HG03439 (cell line): ENCODE measurements at regions not wholly inside any gene's neighbourhood (a gene's known extent, or its start where the extent isn't known, plus 50 kb on each side); places are given as distances from the start of the nearest gene placed in this dataset.
"Not testable (repeated sequence)": the region's sequence is repeated elsewhere in the genome, so short reads cannot be mapped to it uniquely, and the experiment has no call there.

ENCODE experiments used
- ATAC-seq: cut with Tn5 transposase; IDR thresholded peaks from one replicate; pipeline ENCODE4 v1.9.1; 2021; ENCODE audit warnings: mild to moderate bottlenecking, moderate library complexity; ENCODE audit not compliant: unreplicated experiment

- ATAC-seq: no peak
Measured at GRCh38 chr5:42235837-42236236, 187.4 kb upstream of the GHR start.

- no peak for ATAC-seq
Measured at GRCh38 chr5:42241636-42242035, 181.6 kb upstream of the GHR start.

GRCh38 chr5:42242210-42242609 lies 181.0 kb upstream of the GHR start:
- no peak for ATAC-seq

GRCh38 chr5:42242881-42243485 lies 180.3 kb upstream of the GHR start:
- ATAC-seq: no peak

- ATAC-seq: no peak
Measured at GRCh38 chr5:42252306-42252705, 170.9 kb upstream of the GHR start.

GRCh38 chr5:42259914-42260313 lies 163.3 kb upstream of the GHR start:
- ATAC-seq: not testable (repeated sequence)

- no peak for ATAC-seq
Measured at GRCh38 chr5:42267091-42267490, 156.1 kb upstream of the GHR start.

GRCh38 chr5:42268170-42268569 lies 155.1 kb upstream of the GHR start:
- not testable (repeated sequence) for ATAC-seq

- ATAC-seq: no peak
Measured at GRCh38 chr5:42268630-42269029, 154.6 kb upstream of the GHR start.

GRCh38 chr5:42270771-42271170 lies 152.5 kb upstream of the GHR start:
- ATAC-seq: no peak

GRCh38 chr5:42274913-42275312 lies 148.3 kb upstream of the GHR start:
- no peak for ATAC-seq

- no peak for ATAC-seq
Measured at GRCh38 chr5:42277293-42277692, 145.9 kb upstream of the GHR start.

GRCh38 chr5:42284584-42284983 lies 138.7 kb upstream of the GHR start:
- ATAC-seq: no peak

- no peak for ATAC-seq
Measured at GRCh38 chr5:42285230-42285629, 138.0 kb upstream of the GHR start.

GRCh38 chr5:42300496-42300895 lies 122.7 kb upstream of the GHR start:
- ATAC-seq: no peak

- ATAC-seq: no peak
Measured at GRCh38 chr5:42301349-42301748, 121.9 kb upstream of the GHR start.

- no peak for ATAC-seq
Measured at GRCh38 chr5:42302186-42302585, 121.1 kb upstream of the GHR start.

- ATAC-seq: no peak
Measured at GRCh38 chr5:42306287-42306686, 117.0 kb upstream of the GHR start.

- no peak for ATAC-seq
Measured at GRCh38 chr5:42309865-42310264, 113.4 kb upstream of the GHR start.

GRCh38 chr5:42315214-42315613 lies 108.0 kb upstream of the GHR start:
- no peak for ATAC-seq

- ATAC-seq: no peak
Measured at GRCh38 chr5:42317575-42317974, 105.7 kb upstream of the GHR start.

- not testable (repeated sequence) for ATAC-seq
Measured at GRCh38 chr5:42319546-42319945, 103.7 kb upstream of the GHR start.

- no peak for ATAC-seq
Measured at GRCh38 chr5:42321785-42322184, 101.5 kb upstream of the GHR start.
